GM23338 (cell line): ENCODE measurements at regions not wholly inside any gene's neighbourhood (a gene's known extent, or its start where the extent isn't known, plus 50 kb on each side); places are given as distances from the start of the nearest gene placed in this dataset.

Experiments
- CREB1 ChIP-seq: fragments of 250-450 bp; sonication (Bioruptor Pico); IDR thresholded peaks from 2 replicates; pipeline ENCODE4 v1.5.0; 2020; ENCODE audit warnings: low read depth, mild to moderate bottlenecking, moderate library complexity
- EZH2 ChIP-seq: fragments of 200-600 bp; sonication (generic); IDR thresholded peaks from one replicate; pipeline ENCODE4 v1.8.0; 2017; ENCODE audit warnings: antibody characterized with exemption, mild to moderate bottlenecking, low read depth; ENCODE audit not compliant: unreplicated experiment
- EZH2phosphoT487 ChIP-seq: fragments of 200-600 bp; sonication (generic); IDR thresholded peaks from one replicate; pipeline ENCODE4 v1.8.1; 2018; ENCODE audit warnings: antibody characterized with exemption; ENCODE audit not compliant: unreplicated experiment
- NANOG ChIP-seq: IDR thresholded peaks from 2 replicates; pipeline ENCODE4 v1.6.1; 2016; ENCODE audit warnings: antibody characterized with exemption, borderline replicate concordance
- POLR2AphosphoS5 ChIP-seq: IDR thresholded peaks from 2 replicates; pipeline ENCODE4 v1.6.1; 2016; ENCODE audit warnings: antibody characterized with exemption, low read depth
- ZNF114 ChIP-seq: fragments of 250-450 bp; sonication (Bioruptor Pico); IDR thresholded peaks from 2 replicates; pipeline ENCODE4 v1.5.0; 2020; ENCODE audit warnings: mild to moderate bottlenecking, moderate library complexity
- ZNF331 ChIP-seq: fragments of 250-450 bp; sonication (Bioruptor Pico); IDR thresholded peaks from 2 replicates; pipeline ENCODE4 v1.5.0; 2020; ENCODE audit warnings: low read depth, mild to moderate bottlenecking, moderate library complexity
- TF ChIP-seq, protein P1 (sequence below), 2 experiments: fragments of 200-600 bp in 1 of 2; sonication (generic) in 1 of 2; conservative IDR thresholded peaks; 2 replicates each; pipeline versions ENCODE4 v1.5.1 to v1.6.1; 2016 to 2017; ENCODE audit warnings: antibody characterized with exemption in 2 of 2, low read depth in 2 of 2, mild to moderate bottlenecking in 2 of 2, moderate library complexity in 1 of 2
- TF ChIP-seq, protein P2 (sequence below): IDR thresholded peaks from one replicate; pipeline ENCODE4 v1.6.1; 2018; ENCODE audit warnings: antibody characterized with exemption; ENCODE audit not compliant: unreplicated experiment
- TF ChIP-seq, protein P3 (sequence below): fragments of 250-450 bp; sonication (Bioruptor Pico); IDR thresholded peaks from 2 replicates; pipeline ENCODE4 v1.5.0; 2020; ENCODE audit warnings: mild to moderate bottlenecking, moderate library complexity
- TF ChIP-seq, protein P4 (sequence below): IDR thresholded peaks from 2 replicates; pipeline ENCODE4 v1.6.1; 2016; ENCODE audit warnings: antibody characterized with exemption

DNA sequence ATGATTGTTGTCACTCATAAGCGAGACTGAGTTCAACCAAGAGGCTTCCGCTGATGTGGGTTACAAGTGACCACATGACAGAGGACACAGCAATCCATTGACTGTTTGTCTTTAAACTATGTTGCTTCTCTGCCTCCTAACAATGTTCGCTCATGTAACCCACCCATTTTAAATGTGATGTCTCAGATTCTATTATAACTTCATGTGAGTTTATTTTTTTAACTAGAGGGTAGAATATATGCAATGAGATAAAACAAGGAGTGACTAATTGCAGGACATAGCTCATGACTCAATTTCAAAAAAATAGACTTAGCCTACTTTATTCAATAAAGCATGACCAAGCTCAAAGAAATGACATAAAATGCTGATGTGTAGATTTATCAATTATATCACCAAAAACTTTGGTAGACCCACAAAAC, 119.2 kb upstream of the SASH1 start:
- no peak for TF ChIP-seq POLR2AphosphoS5
- TF ChIP-seq, protein P1, sequence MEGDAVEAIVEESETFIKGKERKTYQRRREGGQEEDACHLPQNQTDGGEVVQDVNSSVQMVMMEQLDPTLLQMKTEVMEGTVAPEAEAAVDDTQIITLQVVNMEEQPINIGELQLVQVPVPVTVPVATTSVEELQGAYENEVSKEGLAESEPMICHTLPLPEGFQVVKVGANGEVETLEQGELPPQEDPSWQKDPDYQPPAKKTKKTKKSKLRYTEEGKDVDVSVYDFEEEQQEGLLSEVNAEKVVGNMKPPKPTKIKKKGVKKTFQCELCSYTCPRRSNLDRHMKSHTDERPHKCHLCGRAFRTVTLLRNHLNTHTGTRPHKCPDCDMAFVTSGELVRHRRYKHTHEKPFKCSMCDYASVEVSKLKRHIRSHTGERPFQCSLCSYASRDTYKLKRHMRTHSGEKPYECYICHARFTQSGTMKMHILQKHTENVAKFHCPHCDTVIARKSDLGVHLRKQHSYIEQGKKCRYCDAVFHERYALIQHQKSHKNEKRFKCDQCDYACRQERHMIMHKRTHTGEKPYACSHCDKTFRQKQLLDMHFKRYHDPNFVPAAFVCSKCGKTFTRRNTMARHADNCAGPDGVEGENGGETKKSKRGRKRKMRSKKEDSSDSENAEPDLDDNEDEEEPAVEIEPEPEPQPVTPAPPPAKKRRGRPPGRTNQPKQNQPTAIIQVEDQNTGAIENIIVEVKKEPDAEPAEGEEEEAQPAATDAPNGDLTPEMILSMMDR (conservative IDR thresholded peaks at IDR 0.05; ENCODE audit: low read depth in 2 of 2) = no peak
- no peak for TF ChIP-seq CREB1 (CRISPR knock-in tag)
- TF ChIP-seq EZH2 = no peak
- TF ChIP-seq, protein P2, sequence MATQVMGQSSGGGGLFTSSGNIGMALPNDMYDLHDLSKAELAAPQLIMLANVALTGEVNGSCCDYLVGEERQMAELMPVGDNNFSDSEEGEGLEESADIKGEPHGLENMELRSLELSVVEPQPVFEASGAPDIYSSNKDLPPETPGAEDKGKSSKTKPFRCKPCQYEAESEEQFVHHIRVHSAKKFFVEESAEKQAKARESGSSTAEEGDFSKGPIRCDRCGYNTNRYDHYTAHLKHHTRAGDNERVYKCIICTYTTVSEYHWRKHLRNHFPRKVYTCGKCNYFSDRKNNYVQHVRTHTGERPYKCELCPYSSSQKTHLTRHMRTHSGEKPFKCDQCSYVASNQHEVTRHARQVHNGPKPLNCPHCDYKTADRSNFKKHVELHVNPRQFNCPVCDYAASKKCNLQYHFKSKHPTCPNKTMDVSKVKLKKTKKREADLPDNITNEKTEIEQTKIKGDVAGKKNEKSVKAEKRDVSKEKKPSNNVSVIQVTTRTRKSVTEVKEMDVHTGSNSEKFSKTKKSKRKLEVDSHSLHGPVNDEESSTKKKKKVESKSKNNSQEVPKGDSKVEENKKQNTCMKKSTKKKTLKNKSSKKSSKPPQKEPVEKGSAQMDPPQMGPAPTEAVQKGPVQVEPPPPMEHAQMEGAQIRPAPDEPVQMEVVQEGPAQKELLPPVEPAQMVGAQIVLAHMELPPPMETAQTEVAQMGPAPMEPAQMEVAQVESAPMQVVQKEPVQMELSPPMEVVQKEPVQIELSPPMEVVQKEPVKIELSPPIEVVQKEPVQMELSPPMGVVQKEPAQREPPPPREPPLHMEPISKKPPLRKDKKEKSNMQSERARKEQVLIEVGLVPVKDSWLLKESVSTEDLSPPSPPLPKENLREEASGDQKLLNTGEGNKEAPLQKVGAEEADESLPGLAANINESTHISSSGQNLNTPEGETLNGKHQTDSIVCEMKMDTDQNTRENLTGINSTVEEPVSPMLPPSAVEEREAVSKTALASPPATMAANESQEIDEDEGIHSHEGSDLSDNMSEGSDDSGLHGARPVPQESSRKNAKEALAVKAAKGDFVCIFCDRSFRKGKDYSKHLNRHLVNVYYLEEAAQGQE = no peak
- TF ChIP-seq, protein P3, sequence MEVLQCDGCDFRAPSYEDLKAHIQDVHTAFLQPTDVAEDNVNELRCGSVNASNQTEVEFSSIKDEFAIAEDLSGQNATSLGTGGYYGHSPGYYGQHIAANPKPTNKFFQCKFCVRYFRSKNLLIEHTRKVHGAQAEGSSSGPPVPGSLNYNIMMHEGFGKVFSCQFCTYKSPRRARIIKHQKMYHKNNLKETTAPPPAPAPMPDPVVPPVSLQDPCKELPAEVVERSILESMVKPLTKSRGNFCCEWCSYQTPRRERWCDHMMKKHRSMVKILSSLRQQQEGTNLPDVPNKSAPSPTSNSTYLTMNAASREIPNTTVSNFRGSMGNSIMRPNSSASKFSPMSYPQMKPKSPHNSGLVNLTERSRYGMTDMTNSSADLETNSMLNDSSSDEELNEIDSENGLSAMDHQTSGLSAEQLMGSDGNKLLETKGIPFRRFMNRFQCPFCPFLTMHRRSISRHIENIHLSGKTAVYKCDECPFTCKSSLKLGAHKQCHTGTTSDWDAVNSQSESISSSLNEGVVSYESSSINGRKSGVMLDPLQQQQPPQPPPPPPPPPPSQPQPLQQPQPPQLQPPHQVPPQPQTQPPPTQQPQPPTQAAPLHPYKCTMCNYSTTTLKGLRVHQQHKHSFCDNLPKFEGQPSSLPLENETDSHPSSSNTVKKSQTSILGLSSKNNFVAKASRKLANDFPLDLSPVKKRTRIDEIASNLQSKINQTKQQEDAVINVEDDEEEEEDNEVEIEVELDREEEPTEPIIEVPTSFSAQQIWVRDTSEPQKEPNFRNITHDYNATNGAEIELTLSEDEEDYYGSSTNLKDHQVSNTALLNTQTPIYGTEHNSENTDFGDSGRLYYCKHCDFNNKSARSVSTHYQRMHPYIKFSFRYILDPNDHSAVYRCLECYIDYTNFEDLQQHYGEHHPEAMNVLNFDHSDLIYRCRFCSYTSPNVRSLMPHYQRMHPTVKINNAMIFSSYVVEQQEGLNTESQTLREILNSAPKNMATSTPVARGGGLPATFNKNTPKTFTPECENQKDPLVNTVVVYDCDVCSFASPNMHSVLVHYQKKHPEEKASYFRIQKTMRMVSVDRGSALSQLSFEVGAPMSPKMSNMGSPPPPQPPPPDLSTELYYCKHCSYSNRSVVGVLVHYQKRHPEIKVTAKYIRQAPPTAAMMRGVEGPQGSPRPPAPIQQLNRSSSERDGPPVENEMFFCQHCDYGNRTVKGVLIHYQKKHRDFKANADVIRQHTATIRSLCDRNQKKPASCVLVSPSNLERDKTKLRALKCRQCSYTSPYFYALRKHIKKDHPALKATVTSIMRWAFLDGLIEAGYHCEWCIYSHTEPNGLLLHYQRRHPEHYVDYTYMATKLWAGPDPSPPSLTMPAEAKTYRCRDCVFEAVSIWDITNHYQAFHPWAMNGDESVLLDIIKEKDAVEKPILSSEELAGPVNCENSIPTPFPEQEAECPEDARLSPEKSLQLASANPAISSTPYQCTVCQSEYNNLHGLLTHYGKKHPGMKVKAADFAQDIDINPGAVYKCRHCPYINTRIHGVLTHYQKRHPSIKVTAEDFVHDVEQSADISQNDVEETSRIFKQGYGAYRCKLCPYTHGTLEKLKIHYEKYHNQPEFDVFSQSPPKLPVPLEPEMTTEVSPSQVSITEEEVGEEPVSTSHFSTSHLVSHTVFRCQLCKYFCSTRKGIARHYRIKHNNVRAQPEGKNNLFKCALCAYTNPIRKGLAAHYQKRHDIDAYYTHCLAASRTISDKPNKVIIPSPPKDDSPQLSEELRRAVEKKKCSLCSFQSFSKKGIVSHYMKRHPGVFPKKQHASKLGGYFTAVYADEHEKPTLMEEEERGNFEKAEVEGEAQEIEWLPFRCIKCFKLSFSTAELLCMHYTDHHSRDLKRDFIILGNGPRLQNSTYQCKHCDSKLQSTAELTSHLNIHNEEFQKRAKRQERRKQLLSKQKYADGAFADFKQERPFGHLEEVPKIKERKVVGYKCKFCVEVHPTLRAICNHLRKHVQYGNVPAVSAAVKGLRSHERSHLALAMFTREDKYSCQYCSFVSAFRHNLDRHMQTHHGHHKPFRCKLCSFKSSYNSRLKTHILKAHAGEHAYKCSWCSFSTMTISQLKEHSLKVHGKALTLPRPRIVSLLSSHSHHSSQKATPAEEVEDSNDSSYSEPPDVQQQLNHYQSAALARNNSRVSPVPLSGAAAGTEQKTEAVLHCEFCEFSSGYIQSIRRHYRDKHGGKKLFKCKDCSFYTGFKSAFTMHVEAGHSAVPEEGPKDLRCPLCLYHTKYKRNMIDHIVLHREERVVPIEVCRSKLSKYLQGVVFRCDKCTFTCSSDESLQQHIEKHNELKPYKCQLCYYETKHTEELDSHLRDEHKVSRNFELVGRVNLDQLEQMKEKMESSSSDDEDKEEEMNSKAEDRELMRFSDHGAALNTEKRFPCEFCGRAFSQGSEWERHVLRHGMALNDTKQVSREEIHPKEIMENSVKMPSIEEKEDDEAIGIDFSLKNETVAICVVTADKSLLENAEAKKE (CRISPR knock-in tag) = no peak
- no peak for TF ChIP-seq EZH2phosphoT487
- no peak for TF ChIP-seq ZNF114 (CRISPR knock-in tag)
- TF ChIP-seq, protein P4, sequence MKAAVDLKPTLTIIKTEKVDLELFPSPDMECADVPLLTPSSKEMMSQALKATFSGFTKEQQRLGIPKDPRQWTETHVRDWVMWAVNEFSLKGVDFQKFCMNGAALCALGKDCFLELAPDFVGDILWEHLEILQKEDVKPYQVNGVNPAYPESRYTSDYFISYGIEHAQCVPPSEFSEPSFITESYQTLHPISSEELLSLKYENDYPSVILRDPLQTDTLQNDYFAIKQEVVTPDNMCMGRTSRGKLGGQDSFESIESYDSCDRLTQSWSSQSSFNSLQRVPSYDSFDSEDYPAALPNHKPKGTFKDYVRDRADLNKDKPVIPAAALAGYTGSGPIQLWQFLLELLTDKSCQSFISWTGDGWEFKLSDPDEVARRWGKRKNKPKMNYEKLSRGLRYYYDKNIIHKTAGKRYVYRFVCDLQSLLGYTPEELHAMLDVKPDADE = no peak
- TF ChIP-seq ZNF331 (CRISPR knock-in tag) = no peak
- no peak for TF ChIP-seq NANOG
